ENCODE measurements at regions not wholly inside any gene's neighbourhood (a gene's known extent, or its start where the extent isn't known, plus 50 kb on each side); places are given as distances from the start of the nearest gene placed in this dataset.

DNA sequence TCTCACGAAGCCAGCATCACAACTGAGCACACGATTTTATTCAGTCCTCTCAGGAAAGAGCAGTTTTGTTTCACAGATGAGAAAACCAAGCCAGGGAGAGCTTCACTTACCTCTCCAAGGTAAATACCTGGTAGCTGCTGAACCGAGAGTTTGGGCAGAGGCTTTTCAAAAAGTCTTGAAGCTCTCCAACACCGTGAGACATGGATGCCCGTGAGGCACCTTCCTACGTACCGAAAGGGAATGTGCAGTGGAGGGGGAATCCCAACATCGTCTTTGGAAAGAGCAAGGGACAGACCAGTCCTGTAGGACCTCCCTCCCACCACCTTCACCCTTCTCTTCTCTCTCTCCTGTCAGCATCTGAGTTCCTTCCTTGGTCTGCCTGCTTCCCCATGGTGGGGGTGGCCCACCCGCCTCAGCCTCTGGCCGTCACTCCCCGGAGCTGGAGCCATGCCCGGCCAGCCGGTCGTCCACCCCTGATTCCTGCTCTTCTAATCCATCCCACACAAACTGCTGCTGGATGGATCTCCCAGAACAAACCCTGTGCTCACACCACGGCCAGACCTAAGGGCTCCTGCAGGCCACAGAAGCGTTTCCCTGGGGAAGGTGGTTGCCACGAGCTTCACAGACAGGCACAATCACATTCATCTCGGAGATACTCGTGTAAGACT lies 97.3 kb upstream of the SNTG2 start:
- Mint-ChIP-seq H3K27ac (ENCODE audit: unreplicated experiment) (no peak overlapping the region), H3K4me1 (ENCODE audit: low read depth, unreplicated experiment) (no peaks in the 10 kb centered on the region), H3K36me3 (ENCODE audit: unreplicated experiment) (peaks cover 5% of the 10 kb centered on the region), H3K9me3 (ENCODE audit: unreplicated experiment) (no peaks in the 10 kb centered on the region), H3K27me3 (ENCODE audit: unreplicated experiment) (peaks cover 5% of the 10 kb centered on the region), H3K4me3 (ENCODE audit: unreplicated experiment) (no peak overlapping the region)
- no peak for DNase-seq
- TF ChIP-seq CTCF (IDR thresholded peaks at IDR 0.05; ENCODE audit: partially characterized antibody, unreplicated experiment): no peak

- Mint-ChIP-seq H3K9me3 (ENCODE audit: unreplicated experiment) (no peaks in the 10 kb centered on the region), H3K27ac (ENCODE audit: unreplicated experiment) (no peak overlapping the region), H3K4me3 (ENCODE audit: unreplicated experiment) (no peak overlapping the region), H3K27me3 (ENCODE audit: unreplicated experiment) (peaks cover 5% of the 10 kb centered on the region), H3K4me1 (ENCODE audit: low read depth, unreplicated experiment) (no peaks in the 10 kb centered on the region), H3K36me3 (ENCODE audit: unreplicated experiment) (peaks cover 5% of the 10 kb centered on the region)
- DNase-seq: no peak
- no peak for TF ChIP-seq CTCF (IDR thresholded peaks at IDR 0.05; ENCODE audit: partially characterized antibody, unreplicated experiment)
These were observed 98.5 kb upstream of the SNTG2 start for GRCh38 chr2:852168-852567.

DNA sequence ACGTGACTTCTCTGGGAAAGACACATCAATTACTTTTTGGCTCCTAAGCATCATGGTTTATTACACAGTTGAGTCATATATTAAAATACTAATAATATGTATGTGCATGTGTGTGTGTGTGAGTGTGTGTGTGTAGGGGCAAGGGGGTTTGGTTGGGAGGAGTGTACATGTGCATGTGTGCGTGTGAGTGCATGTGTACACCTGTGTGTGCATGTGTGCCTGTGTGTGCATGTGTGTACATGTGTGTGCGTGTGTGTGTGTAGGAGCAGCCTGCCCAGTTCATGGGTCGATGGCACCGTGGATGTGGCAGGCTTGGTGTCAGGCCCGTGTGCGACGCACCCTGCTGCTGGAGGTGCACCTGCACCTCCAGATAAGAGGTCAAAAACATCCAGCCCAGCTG lies 99.0 kb upstream of the SNTG2 start:
- Mint-ChIP-seq H3K4me1 (ENCODE audit: low read depth, unreplicated experiment) (no peaks in the 10 kb centered on the region), H3K36me3 (ENCODE audit: unreplicated experiment) (peaks cover 5% of the 10 kb centered on the region), H3K27me3 (ENCODE audit: unreplicated experiment) (peaks cover 2% of the 10 kb centered on the region), H3K9me3 (ENCODE audit: unreplicated experiment) (no peaks in the 10 kb centered on the region), H3K27ac (ENCODE audit: unreplicated experiment) (no peak overlapping the region), H3K4me3 (ENCODE audit: unreplicated experiment) (no peak overlapping the region)
- no peak for DNase-seq
- TF ChIP-seq CTCF (IDR thresholded peaks at IDR 0.05; ENCODE audit: partially characterized antibody, unreplicated experiment): no peak

GRCh38 chr2:851078-851477 lies 99.6 kb upstream of the SNTG2 start:
- Mint-ChIP-seq H3K27me3 (ENCODE audit: unreplicated experiment) (peaks cover 2% of the 10 kb centered on the region), H3K4me1 (ENCODE audit: low read depth, unreplicated experiment) (no peaks in the 10 kb centered on the region), H3K4me3 (ENCODE audit: unreplicated experiment) (no peak overlapping the region), H3K27ac (ENCODE audit: unreplicated experiment) (no peak overlapping the region), H3K9me3 (ENCODE audit: unreplicated experiment) (no peaks in the 10 kb centered on the region), H3K36me3 (ENCODE audit: unreplicated experiment) (peaks cover 5% of the 10 kb centered on the region)
- TF ChIP-seq CTCF (IDR thresholded peaks at IDR 0.05; ENCODE audit: partially characterized antibody, unreplicated experiment): no peak
- DNase-seq: no peak

DNA sequence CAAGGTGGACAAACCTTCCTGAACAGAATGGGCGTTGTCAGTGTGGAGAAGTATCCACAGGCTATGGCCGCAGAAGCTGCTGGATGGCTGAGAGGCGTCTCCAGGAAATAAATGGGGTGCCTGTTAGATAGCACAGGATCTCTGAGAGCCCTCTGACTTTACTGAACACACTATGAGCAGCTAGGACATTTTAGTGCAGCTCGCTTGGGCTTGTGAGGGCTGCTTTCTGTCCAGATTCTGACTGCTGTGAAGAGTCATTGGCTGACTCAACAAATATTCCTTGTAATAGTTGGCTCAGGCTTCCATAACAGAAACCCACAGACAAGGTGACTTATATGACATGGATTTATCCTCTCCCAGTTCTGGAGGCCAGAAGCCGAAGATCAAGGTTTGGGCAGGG lies 100.2 kb upstream of the SNTG2 start:
- H3K27ac Mint-ChIP-seq (ENCODE audit: unreplicated experiment): no peak overlapping the region
- no peak for TF ChIP-seq CTCF (IDR thresholded peaks at IDR 0.05; ENCODE audit: partially characterized antibody, unreplicated experiment)

More for the DNA sequence above, 100.2 kb upstream of the SNTG2 start:
- H3K27me3 Mint-ChIP-seq (ENCODE audit: unreplicated experiment): peaks cover 2% of the 10 kb centered on the region
- no peak for DNase-seq
- H3K36me3 Mint-ChIP-seq (ENCODE audit: unreplicated experiment): peaks cover 5% of the 10 kb centered on the region
- no peaks in the 10 kb centered on the region for H3K9me3 Mint-ChIP-seq (ENCODE audit: unreplicated experiment)
- H3K4me1 Mint-ChIP-seq (ENCODE audit: low read depth, unreplicated experiment): no peaks in the 10 kb centered on the region
- H3K4me3 Mint-ChIP-seq (ENCODE audit: unreplicated experiment): no peak overlapping the region

All from glutamatergic neuron (in vitro differentiated cells).